ENCODE measurements at regions not wholly inside any gene's neighbourhood (a gene's known extent, or its start where the extent isn't known, plus 50 kb on each side); places are given as distances from the start of the nearest gene placed in this dataset.

DNA sequence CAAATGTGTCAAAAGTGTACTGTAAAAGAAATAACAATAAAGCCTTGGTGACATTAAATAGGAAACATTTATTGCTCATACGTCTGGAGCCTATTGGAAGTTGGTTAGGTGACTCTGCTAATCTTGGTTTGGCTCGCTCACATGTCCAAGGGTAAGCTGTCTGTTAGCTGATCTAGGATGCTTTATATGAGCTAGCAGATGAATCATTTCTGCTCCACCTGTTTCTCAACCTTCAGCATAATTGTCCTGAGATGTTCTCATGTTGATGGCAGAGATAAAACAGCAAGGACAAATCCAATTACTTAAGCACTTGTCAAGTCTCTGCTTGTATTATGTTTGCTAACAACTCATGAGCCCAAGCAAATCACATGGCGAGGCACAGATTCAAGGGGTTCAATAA lies 56.0 kb upstream of the CD53 start:
- TF ChIP-seq, protein P1, sequence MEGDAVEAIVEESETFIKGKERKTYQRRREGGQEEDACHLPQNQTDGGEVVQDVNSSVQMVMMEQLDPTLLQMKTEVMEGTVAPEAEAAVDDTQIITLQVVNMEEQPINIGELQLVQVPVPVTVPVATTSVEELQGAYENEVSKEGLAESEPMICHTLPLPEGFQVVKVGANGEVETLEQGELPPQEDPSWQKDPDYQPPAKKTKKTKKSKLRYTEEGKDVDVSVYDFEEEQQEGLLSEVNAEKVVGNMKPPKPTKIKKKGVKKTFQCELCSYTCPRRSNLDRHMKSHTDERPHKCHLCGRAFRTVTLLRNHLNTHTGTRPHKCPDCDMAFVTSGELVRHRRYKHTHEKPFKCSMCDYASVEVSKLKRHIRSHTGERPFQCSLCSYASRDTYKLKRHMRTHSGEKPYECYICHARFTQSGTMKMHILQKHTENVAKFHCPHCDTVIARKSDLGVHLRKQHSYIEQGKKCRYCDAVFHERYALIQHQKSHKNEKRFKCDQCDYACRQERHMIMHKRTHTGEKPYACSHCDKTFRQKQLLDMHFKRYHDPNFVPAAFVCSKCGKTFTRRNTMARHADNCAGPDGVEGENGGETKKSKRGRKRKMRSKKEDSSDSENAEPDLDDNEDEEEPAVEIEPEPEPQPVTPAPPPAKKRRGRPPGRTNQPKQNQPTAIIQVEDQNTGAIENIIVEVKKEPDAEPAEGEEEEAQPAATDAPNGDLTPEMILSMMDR (IDR thresholded peaks at IDR 0.05; ENCODE audit: low read depth, low read length) = no peak
- no peak overlapping the region for H3K4me3 ChIP-seq (ENCODE audit: low read depth, low read length)
- no peak for DNase-seq (ENCODE audit: low read depth, low spot score)
- in situ Hi-C loops (cut with HindIII; ENCODE audit: low sequenced_read_pairs) = no loop called here

DNA sequence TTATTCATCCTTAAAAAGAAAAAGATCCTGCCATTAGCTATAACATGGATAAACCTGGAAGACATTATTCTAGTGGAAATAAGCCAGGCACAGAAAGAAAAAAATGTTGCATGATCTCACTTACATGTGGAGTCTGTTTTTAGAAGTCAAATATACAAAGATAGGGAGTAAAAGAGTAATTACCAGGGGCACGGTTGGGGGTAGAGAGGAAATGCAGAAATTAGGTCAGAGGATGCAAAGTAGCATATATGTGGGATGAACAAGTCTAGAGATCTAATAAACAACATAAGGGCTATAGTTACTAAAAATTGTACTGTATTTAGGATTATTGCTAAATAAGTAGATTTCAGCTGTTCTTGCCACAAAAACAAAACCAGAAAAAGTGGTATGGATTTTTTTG lies 61.4 kb upstream of the CD53 start:
- TF ChIP-seq, protein P1 (IDR thresholded peaks at IDR 0.05; ENCODE audit: low read depth, low read length) = no peak
- H3K4me3 ChIP-seq (ENCODE audit: low read depth, low read length) = no peak overlapping the region
- in situ Hi-C loops (cut with HindIII; ENCODE audit: low sequenced_read_pairs) = no loop called here
- DNase-seq (ENCODE audit: low read depth, low spot score) = no peak

DNA sequence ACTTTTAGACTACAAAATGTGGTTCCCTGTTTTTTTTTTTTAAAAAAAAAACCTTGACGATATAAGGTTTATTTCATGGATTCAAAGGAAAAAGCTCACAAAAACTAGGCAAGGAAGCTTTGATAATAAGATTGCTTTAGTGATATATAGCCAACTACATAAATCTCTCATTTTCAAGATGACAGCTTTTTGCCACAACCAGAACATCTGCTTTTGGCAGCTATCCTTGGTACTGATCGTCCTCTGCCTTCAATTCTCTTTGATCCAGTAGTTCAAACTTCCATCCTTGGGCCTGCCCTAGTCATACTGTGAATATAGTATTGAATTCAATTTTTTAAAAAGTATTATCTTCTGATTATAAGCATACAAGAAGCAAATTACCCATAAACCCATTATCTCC lies 72.9 kb upstream of the CD53 start:
- in situ Hi-C loops (cut with HindIII; ENCODE audit: low sequenced_read_pairs) = no loop called here

DNA sequence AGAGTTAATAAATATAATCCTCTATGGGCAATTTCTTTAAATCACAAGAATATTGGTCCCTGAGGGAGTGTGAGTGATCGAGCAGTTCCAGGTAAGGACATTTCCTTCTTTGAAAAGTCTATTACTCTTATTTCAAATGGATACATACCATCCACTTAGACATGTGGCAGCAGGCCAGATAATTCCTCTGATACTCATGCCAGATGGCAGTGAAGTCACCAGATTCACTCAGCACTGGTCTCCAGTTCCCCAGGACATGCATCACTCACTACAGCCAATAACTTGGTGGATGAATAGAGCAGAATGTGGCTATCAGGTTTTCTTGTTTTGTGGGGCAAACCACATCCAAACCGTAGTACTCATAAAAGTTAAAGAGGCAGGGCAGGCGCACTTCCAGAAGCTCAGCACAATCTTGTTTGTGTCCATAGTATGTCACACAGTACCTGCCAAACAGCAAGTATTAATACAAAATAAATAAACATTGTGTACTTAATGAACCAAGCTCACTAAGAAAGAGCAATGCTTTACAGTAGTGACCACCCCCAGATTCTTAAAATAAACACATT lies 74.2 kb upstream of the CD53 start:
- in situ Hi-C loops (cut with HindIII; ENCODE audit: low sequenced_read_pairs) = no loop called here
- H3K4me3 ChIP-seq (ENCODE audit: low read depth, low read length) = no peak overlapping the region
- TF ChIP-seq, protein P1 (IDR thresholded peaks at IDR 0.05; ENCODE audit: low read depth, low read length) = no peak
- DNase-seq (ENCODE audit: low read depth, low spot score) = no peak

More for the DNA sequence above, 72.9 kb upstream of the CD53 start:
- TF ChIP-seq, protein P1 (IDR thresholded peaks at IDR 0.05; ENCODE audit: low read depth, low read length) = no peak
- no peak for DNase-seq (ENCODE audit: low read depth, low spot score)
- no peak overlapping the region for H3K4me3 ChIP-seq (ENCODE audit: low read depth, low read length)

DNA sequence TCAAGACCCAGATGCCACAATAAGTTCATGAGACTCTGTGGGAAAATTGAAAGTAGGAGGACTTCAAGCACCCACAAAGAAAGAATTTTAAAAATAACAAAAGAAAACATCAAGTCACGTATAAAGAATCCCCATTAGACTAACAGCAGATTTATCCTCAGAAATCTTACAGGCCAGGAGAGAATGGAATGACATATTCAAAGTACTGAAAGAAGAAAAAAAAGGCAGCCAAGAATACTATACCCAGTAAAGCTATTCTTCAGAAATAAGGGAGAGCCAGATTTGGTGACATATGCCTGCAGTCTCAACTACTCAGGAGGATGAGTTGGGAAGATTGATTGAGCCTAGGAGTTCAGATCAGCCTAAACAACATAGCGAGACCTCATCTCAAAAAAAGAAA lies 84.3 kb upstream of the CD53 start:
- DNase-seq (ENCODE audit: low read depth, low spot score) = no peak
- TF ChIP-seq, protein P1 (IDR thresholded peaks at IDR 0.05; ENCODE audit: low read depth, low read length) = no peak
- H3K4me3 ChIP-seq (ENCODE audit: low read depth, low read length) = no peak overlapping the region
- in situ Hi-C loops (cut with HindIII; ENCODE audit: low sequenced_read_pairs) = no loop called here

DNA sequence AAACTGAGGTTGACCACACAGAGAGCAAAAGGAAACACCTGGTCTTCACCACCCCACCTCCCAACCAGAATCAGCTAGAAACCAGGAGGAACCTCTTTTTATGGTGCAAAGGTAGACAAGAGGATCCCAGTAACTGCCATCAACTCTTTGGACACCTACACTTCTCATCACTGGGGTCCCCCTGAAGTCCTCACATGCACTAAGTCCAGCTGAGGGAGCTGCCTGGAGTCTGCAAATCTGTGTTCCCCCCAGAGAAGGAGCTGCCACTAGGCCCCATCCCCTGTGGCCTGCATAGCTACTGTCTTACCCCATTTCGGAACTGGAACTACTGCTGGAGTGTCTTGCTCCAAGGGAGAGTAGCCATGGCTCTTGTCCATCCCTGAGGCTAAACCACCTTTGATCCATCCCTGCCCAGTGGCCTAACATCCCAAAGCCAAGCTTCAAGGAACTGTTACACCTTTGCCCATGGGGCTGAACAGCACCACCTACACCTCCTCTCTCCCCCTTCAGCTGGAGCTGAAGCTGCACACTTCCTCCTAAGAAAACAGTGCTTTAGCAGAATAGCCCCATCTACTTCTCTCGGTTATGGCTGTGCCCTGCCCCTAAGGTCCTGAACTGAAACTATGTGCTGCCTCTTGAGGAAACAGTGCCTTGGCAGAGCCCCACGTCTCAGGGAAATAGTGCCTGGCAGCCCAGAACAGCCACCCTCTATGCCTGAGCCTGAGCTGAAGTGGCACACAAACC lies 85.4 kb upstream of the CD53 start:
- in situ Hi-C loops (cut with HindIII; ENCODE audit: low sequenced_read_pairs) = no loop called here
- no peak for DNase-seq (ENCODE audit: low read depth, low spot score)
- TF ChIP-seq, protein P1 (IDR thresholded peaks at IDR 0.05; ENCODE audit: low read depth, low read length) = no peak
- H3K4me3 ChIP-seq (ENCODE audit: low read depth, low read length) = no peak overlapping the region

Data from astrocyte of the spinal cord (primary cell).